ENCODE measurements at regions not wholly inside any gene's neighbourhood (a gene's known extent, or its start where the extent isn't known, plus 50 kb on each side); places are given as distances from the start of the nearest gene placed in this dataset.

DNA sequence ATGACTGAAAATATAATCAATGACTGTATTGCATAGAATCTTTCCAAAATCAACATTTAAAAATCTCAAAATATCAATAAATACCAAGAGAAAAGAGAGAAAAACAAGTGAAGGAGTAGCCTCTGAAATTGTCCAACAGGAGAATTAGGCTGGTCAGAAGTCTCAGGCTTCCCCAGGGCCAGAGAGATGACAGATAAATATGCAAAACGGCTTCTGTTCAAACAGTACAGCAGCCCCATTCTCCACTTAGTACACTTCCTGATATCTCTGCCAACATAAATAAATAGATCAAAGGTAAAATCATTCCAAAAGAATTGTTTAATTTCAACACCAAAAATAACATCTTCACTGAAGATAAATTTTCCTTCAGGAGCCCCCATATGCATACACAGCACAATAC lies 204.7 kb upstream of the GABRA2 start:
- DNase-seq (ENCODE audit: low read depth) = no peak

DNA sequence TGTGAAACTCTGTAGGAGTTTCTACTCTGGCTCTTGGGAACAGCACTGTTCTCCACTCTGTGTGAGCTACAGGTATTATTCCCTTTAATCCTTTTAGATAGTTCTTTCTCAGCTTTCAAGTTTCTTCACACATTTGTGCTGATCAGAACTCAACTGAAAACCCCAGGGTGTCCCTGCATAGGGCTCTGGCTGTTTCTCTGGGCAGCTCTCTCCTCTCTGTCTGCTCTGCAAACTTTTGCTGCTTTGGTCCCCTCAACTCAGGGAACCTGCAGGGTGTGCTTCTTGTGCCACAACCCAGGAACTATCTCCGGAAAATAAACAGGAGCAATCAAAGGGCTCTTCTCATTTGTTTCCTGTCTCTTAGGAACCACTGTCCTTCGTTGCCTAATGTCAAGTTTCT lies 196.6 kb upstream of the GABRA2 start:
- DNase-seq (ENCODE audit: low read depth) = no peak

DNA sequence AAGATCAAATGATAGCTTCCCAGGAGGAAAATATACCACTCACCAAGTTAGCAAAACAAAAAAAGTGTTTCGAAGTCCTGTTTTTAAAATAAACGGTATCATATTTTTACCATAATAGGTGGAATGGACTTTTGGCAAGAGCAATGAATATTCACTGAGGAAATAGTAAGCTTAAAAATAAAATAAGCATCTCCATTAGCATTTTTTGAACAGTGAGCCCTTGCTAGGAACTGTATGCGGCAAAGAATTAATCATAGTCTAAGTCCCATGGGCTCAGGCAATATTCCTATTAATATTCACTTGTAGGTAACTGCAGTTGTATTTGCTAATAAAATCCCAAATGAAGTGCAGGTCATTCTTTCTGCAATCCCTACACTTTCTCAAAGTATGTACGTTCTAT lies 191.7 kb upstream of the GABRA2 start:
- DNase-seq (ENCODE audit: low read depth) = no peak

DNA sequence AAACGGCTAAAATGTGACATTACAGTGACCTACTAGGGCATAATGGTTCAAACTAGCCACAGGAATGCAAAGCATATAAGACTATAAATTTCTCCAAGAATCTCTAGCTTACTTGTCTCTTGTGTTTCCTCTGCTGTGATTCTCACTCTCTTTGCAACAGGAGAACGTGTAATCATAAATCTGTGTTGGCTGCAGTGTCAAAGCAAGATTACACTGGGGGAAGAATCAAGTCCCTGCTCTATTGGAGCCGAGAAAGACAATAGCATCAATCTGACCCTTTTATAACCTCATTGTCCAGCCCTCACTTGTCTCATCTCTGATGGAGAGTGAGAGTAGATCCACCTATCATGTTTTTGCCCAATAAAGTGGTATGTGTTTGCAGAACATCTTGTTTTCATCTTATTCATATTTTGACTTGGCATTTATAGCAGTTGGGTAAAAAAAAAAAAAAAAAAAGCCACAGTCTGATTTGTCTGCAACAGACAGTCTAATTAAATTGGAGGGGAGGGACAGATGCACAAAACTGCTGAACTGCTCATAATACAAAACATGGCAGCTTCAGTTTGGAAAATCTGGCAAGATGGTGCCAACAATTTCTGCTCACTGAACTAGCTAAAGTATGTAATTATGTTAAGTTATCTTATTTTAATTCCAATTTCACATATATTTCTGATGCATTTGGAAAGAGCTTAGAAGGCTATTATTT lies 165.0 kb upstream of the GABRA2 start:
- DNase-seq (ENCODE audit: low read depth) = no peak

DNA sequence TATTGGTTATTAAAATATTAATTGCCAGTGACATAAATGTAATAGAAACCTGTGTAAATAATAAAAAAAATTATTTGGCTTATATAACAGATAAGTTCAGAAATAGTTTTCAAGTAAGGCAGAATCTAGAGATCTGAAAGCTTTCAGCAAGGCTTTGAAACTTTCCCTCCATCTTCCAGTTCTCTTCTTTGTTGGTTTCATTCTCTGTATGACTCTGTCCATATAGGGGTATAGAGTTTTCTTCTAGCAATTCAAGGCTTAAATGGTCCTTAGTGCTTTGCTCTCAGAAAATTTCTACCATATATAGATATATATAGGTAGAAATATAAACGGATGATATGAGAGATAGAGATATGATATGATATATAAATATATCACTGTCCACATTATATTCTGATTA lies 160.5 kb upstream of the GABRA2 start:
- DNase-seq (ENCODE audit: low read depth) = no peak

DNA sequence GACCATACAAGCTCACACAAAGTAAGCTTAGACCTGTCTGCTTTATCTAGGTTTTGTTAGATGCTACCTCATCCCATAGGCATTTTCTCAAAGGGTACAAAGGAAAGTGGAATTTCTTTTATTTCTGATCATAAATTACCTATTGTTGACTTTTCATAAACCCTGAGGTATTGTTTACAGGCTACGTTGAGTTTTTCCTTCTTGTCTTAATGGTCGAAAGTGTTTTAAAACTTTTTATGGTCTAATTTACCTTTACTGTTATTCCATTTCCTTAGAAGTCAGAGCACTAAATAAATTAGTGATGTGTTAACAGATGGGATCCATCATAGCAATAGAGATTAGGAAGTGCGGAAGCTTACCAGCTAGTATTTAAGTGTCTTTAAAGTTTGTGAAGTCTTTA lies 159.2 kb upstream of the GABRA2 start:
- DNase-seq (ENCODE audit: low read depth) = no peak

DNA sequence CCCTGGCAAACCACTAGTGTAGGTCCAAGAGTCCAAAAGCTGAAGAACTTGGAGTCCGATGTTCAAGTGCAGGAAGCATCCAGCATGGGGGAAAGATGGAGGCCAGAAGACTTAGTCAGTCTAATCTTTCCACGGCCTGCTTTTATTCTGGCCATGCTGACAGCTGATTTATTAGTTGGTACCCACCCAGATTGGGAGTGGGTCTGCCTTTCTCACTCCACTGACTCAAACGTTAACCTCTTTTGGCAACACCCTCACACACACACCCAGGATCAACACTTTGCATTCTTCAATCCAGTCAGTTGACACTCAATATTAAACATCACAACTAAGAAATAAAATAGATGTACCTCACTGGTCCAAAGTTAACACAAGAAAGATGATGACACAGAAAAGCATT lies 134.8 kb upstream of the GABRA2 start:
- DNase-seq (ENCODE audit: low read depth) = no peak

DNA sequence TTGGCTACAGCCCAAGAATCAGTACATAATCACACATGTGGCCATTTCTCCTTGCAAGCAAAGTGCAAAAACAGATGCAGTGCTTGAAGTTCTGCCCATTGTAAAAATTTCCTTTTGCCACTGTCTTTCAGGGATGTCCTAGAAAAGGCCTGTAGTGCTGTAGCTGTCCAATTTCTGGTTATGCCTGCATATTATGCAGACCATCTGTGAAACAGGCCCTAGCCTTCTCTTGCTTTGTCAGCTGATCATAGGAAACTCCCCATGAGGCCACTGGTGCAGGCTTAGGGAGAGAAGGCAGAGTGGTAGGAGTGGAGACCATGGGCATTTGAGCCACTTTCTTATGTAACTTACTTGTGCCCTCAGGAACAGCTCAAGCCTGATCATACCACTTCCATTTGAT lies 130.4 kb upstream of the GABRA2 start:
- DNase-seq (ENCODE audit: low read depth) = no peak

DNA sequence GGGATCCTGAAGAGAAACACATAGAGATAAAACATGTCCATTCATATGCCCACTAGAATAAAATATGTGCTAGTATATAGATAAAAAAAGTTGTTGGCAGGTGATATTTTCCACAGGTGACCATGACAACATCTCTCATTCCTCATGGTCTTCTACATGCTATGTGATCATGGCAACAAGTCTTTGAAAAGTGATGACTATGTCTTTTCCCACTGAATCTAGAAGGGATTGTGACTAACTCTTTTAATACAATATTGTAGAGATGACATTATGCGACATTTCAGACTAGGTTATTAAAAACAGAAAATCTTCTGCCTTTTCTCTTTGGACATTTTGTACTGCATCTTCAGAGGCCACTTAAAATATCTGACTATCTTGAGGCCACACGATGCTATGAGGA lies 126.0 kb upstream of the GABRA2 start:
- no peak for DNase-seq (ENCODE audit: low read depth)

DNA sequence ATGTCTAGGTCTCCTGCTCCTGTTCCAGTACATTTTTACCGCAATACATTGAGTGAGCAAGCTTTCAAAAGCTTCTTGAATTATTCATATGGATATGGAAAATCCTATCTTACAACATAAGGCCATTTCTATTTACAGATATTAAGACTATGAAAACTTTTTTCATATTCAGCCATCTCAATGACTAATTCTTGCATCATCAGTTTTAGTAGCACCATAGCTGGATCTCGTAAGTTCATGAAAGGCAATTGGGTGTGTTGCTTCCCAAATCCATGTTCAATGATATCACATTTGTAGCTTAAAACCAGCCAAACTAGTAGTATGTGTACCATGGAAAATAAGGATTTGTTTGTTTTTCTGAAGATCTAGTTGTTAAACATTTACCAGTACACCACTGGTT lies 118.3 kb upstream of the GABRA2 start:
- no peak for DNase-seq (ENCODE audit: low read depth)

DNA sequence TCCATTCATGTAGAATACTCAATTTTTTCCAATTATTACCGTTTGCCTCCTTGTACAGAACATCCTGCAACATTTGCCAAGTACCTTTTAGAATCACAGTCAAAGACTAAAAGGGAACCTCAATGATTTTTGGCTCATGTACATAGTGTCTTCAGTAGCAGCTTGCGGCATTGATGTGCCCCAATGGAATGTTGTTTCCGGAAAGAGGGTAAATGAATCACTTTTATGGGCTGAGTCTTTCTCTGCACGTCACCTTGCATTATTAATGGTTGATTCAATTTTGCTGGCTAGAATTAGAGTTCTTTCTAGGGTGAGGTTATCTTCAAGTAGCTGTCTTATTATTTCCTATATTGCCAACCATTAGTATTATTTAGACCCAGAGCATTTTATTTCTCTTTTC lies 116.9 kb upstream of the GABRA2 start:
- no peak for DNase-seq (ENCODE audit: low read depth)

DNA sequence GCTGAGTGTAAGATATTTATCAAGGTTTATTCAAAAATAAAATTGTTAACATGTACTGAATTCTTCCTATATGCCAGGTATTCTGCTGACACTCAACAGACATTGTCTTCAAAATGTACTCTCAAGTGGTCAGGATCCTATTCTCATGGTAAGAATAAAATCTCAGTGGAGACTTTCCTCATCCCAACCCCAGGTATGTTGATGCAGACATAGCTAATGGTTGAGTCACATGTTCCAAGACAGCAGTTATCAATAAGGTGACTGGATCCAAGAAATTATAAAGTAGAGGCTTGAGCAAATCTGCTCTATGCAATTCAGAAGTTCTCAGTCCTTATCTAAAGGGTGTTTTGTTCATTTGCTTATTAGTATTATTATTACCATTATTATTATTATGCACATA lies 115.2 kb upstream of the GABRA2 start:
- no peak for DNase-seq (ENCODE audit: low read depth)

DNA sequence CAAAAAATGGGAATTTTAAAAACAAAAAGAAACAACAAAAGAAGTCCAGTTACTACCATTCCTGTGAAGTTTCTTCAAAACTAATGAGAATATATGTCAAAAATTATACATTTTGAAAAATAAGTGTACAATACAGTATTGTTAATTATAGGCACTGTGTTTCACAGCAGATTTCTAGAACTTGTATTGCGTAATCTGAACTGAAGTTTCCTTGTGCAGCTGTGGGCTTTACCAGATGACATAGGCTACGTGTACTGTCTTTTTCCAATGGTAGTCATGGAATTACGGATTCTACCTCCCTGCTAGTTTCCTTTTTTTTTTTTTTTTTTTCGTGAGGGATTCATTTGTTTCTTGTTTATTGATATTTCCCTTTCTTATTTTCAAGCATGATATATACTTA lies 113.8 kb upstream of the GABRA2 start:
- DNase-seq (ENCODE audit: low read depth) = no peak

DNA sequence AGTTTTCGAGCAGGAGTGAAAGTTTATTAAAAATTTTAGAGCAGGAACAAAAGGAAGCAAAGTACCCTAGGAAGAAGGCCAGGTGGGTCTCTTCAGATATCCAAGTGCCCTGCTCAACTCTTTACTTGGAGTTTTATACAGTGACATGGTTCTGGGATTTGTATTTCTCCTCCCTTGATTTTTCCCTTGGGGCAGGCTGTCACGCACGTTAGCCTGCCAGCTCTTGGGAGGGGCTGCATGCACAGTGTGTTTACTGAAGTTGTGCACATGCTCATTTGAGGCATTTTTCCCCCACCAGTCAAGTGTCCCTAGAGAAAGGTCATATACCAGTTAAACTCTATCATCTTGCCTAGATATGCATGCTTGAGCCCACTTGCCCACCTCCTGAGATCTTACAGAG lies 102.5 kb upstream of the GABRA2 start:
- DNase-seq (ENCODE audit: low read depth) = no peak

DNA sequence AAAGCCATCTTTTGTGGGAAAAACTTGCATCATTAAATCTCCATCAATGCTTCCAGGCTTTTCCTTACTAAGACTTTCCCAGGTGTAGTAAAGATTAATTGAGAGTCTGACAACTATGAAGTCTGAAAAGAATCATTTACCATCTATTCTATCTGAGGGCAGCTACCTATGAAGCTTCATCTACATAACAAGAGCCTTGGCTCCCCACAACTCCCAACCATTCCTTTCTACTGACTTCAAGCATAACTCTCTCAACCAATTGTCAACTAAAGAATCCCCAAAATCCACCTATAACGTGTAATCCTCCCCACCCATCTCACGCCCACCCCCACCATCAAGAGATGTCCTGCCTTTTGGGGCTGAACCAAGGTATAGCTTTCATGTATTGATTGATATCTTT lies 101.5 kb upstream of the GABRA2 start:
- no peak for DNase-seq (ENCODE audit: low read depth)

DNA sequence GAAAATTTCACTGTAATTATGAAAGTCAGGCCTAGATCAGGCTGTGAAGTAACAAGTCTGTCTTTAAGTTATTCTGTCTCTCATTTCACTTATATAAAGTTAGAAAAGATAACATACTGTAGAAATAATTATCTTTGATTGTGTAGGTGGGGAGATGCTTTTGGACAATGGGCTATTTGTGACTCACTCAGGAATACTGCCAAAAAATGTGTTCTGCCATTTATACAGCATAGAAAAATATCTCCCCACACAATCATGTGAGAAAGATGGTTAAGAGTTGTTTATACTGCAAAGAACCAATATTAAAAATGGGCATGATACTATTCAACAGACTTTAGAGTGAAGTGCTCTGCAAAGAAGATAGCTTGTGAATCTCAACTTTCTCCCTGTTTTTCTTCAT lies 95.0 kb upstream of the GABRA2 start:
- no peak for DNase-seq (ENCODE audit: low read depth)

DNA sequence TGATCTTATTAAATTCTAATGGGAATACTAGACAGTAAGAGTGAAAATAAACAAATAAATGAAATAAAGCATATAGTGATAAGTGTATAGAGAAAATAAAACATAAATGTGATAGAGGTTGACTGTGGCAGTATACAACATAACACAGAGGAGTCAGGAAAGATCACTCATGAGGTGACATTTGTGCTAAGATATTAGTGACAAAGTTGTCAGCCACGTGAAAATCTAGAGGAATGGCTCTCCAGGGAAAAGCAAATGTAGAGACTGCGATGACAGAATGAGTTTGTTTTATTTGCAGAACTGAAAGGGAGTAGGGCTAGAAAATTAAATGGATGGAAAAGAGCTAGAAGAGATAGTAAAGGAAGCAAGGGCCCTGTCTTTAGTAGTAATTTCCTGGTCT lies 72.8 kb upstream of the GABRA2 start:
- no peak for DNase-seq (ENCODE audit: low read depth)

DNA sequence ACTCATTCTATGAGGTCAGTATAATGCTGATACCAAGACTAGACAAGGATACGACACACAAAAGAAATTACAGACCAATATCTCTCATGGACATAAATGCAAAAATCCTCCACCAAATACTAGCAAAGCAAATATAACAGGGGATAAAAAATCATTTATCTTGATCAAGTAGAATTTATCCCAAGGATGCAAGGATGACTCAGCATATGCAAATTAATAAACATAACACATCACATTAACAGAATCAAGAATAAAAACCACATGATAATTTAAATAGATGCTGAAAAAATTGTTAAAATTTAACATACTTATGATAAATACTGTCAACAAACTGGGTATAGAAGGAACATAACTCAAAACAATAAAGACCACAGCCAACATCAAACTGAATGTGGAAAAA lies 69.4 kb upstream of the GABRA2 start:
- DNase-seq (ENCODE audit: low read depth) = no peak

DNA sequence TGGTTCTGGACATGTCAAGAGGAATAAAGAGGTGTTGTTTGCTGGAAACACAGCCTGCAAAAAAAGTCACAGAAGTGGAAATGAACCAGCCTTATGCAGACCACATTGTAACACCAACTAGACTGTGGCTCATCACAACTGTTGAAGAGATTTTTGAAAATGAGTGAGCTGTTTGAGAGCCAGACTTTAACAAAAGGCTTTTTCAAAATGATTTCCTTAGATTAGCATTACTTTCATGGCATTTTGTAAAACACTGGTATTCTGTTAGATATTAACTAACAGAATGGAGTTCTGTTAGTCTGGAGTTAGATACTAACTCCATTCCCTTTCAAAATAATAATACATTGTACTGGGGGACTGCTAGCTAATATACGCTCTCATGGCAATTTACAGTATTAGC lies 60.6 kb upstream of the GABRA2 start:
- DNase-seq (ENCODE audit: low read depth) = no peak

DNA sequence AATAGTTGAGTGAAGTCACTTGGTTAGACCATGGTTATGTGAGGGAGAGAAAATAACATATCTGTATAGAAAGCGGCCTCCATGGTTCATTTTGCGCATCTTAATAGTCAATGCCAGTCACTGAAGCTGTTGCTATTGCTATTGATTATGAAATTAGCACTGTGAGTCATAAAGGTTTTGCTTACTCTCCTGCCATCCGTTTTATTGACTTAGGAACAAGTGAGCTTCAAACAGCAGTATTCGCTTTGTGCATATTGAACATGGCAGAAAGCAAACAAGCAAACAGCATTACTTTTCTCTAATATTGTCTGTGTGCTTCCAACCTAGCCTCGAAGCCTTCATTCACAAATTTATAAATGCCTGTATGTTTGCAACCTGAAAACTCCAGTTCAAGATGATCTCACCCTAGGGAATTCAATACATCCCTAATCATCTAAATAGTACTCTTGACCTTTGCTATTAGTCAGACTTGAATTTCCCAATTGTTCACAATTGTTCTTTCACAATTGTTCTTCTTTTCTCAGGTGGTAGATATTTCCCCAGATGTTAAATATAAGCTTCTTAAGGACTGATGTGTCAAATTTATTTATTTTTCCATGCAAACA lies 55.9 kb upstream of the GABRA2 start:
- no peak for DNase-seq (ENCODE audit: low read depth)

DNA sequence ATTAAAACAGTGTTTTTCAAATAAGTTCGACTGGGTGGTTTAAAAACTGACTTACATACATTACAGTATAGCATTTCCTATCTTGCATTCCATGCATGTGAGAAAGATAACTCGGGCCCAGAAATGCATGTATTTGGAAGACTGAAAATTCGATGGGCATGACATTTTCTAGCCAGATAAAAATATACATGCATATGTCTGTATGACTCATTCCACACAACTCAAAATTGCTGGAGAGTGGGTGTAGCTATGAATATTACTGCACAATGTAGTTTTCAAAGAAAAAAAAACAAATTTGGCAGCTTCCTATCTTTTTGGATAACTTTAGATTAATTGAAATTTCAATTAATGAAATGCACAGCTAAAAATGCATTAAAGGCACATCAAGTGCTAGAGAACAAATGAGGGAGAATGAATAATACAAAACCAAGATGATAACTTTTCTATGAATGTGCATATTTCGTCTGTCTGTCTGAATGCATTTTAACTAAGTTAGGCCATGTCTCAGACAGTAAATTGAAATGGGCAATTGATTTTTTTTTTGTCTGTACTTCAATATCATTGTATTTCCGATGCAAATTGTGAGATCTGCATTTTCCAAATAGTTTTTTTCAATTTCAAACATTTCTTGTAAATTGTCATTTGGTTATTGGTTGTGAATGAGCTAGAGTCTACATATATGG lies 54.5 kb upstream of the GABRA2 start:
- DNase-seq (ENCODE audit: low read depth) = no peak

DNA sequence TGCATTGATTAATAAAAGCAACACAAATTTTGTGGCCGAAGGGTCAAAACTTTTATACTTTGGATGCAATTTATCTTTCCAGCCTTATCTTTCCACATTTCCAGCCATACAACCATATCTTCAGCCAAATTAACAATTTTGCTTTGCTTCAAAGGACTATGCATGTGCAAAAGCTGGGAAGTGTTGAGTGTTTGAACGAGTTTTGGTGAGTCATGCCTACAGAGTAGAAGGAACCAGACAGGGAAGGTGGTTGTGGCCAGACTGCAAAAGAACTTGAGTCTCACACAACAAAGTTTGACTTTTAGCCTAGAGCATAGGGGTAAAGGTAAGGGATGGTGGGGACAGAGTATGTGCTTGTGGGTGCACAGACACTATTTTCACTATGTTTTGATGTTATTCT lies 53.0 kb upstream of the GABRA2 start:
- DNase-seq (ENCODE audit: low read depth) = no peak

DNA sequence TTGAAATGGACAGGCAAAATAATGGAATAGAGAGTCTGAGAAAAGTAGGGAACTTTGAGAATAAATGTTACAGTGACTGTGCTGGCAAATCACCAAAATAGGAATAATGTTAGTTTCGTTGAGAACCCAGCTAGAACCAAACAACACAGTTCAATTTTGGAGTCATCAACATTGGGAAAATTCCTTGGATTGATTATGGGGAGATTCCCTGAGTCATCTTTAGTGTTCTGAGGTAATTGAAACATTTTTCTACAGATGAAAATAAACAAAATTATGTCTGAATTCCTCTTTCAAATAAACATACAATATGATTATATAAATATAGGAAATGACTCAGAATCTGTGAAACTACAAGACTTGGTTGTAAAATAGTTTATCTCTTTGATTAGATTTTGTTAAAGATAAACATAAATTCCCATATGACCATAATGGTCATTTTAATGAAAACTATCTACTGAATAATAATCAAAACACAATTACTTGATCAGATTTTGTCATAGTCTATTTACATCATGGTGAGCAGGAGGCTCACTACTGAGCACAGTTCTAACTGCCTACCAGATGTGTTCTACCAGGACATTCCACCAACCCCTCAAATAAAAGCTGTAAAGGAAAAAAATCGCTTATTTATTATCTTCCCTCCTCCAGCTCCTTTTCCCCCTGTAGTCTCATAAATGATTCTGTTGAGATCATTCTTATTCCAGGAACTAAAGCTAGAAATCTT lies 51.4 kb upstream of the GABRA2 start:
- peak; percentile 52 for DNase-seq (ENCODE audit: low read depth)

Data from fibroblast of gingiva (primary cell).